NCI-H2227 treated with DMSO at 0.1 percent for 48 hours (cell line): ENCODE measurements at regions not wholly inside any gene's neighbourhood (a gene's known extent, or its start where the extent isn't known, plus 50 kb on each side); places are given as distances from the start of the nearest gene placed in this dataset.

Source experiments
- DNase-seq: peaks from one replicate; lab custom pipeline; 2025; lab: John Stamatoyannopoulos, UW

DNA sequence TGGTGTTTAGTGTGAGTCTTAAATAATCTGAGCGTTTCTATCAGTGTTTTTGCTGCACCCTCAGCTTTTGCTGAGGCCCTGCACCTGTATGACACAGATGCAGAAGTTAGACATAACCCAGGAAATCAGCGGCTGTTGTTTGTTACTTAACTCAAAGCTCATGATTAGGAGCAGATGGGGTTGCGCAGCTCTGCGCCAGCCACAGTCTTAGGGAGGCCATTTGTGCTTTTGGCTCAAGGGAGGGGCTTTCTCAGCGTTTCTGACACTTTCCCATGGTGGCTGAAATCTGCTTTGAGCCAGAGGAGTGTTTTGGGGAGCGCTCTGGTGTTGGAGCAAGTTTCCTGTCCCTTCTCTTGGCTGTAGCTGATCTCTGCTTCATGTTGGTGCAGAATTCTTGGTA, 433.8 kb downstream of the NAF1 start:
- DNase-seq = no peak

DNA sequence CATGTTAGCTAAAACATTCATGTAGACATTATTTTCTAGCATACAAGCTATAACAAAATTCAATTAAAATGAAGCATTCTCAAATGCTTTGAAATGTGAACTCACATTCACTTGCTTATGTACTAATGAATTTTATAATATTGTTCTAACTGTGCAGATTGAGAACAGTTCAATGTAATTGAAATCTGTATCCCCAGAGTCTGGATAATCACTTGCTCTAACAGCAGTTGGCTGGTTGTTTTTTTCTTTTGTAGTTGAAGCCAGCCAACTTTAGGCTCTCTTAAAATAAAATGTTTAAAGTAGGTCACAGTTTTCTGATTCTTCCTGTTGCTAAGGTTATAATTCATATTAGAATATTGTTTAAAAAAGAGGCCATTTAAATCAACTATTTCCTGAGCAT, 438.9 kb downstream of the NAF1 start:
- no peak for DNase-seq

DNA sequence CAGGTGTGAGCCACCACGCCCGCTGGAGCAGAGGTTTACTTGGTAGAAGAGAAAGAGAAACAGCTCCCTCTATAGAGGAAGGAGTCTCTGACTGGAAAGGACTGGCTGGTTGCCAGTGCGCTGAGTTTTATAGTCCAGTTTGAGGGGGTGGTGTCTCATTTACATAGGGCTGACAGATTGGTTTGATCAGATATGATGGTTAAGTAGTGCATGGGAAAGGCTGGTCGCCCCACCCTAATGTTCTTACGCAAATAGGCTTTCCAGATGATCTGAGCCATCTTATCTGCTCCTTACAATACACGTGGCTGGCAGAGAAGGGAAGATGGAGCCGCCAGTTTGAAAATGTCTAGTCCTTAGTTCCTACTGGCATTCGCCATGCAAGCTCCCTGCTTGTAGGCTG, 439.5 kb downstream of the NAF1 start:
- no peak for DNase-seq

DNA sequence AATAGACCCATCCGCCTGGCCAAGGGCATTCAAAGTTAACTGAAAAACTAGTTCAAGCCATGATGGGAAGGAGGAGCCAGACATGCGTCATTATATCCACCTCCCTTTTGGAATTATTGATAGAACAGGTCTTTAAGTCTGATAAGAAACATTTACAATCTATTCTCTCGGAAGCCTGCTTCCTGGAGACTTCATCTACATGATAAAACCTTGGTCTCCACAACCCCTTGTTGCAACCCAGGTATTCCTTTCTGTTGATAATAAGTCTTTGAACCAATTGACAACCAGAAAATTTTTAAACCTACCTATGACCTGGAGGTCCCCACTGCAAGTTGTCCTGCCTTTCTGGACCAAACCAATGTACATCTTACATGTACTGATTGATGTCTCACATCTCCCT, 451.3 kb downstream of the NAF1 start:
- no peak for DNase-seq

DNA sequence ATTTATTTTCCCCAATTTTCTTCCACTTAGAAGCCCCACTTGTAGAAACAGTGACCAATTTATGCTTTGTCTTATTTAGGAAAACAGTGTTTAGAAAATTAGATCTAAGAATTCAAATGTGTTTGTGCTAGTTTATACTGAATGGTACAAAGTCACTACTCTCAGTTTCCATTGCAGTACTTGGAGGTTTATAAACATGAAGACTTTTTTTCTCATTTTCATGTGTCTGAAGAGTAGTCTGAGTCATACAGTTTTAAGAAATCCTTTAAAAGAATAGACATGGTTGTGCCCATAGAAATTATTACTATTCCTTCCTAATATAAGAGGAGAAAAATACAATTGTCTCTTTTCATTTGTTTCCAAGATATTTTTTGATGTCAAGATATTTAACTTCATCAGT, 458.7 kb downstream of the NAF1 start:
- DNase-seq = no peak

DNA sequence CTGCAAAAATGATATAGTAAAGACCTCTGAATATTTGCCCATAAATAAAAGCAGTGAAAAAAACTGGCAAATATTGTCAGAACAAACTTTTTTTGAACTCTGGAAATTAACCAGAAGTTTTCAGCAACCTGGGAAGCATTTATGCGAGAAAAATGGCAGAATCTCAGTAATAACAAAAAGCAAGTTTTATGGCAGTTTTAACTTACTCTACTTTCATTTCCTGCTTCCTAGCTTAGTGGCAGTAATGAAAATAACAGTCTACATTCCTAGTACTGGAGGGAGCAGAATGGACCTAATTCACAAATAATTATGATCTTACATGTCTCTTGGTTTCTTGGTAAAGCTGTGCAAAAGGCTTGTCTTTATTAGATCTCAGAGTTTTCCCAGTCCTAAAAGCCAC, 460.1 kb downstream of the NAF1 start:
- no peak for DNase-seq

DNA sequence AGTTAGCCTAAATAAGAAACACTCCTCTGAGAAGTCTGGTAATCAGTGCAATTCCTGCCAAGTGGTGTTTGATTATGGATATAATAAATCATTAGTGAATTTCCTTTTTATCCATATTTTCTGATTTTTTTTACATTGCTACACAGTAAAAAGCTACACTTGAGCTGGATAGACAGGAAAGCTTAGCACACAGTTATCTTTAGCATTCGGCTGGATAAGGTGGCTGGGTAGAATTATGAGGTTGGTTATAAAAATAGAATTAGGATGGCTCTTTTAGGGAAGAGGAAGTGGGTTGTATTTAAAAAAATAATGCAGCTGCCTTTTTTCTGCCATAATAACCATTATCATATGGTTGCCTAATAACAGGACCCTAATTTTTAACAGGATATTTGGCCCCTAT, 460.6 kb downstream of the NAF1 start:
- DNase-seq = no peak

DNA sequence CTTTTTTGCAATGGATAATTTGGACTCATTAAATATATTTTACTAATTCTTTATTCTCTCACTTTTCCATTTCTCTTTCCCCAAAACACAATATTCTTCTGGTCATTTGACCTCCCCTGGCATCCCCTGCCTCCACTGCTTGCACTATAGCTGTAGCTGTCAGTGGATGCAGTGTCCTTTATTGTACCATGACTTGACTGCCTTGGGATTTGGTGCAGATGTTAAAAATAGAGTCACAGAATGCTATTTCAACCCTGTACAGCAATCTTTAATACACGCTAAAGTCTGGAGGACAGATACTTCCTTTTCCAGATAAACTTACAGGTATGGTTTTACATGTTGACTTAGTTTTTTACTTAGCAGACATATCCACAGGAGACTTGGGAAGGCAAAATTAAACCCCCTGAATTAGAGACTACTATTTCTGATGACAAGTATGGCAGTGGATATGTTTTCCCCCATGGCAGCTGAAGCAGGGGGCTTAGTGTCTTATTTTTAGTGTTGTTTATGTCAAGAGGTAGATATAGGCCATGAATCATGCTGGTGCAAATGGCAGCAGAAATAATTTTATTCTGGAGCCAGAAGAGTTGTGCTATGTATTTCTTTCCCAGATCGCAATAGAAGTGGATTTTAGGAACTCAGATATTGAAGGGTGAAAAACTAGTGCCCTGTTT, 461.4 kb downstream of the NAF1 start:
- no peak for DNase-seq

DNA sequence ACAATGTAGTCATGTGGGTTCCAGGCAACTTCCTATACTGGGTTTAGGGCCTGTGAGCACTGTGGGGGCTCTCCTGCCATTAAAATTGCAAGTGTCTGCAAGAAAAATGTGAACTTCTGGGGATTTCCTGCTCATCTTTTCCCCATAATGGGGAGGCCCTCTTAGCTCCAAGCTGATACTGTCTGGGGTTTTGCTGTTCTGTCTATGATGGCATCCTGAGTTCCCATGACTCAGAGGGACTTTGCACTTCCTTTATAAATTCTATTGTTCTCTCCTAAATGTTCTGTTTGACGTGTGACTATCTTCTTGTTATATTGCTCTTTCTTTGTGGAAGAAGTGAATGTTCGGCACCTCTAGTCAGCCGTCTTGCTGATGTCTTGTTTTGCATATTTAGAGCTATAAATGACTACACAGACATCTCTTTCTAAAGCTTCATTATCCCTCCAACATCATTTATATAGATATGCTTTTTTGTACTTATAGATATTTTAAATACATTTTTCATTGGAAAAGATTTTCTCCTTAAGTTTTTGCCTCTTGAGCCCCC, 465.8 kb downstream of the NAF1 start:
- DNase-seq = no peak

DNA sequence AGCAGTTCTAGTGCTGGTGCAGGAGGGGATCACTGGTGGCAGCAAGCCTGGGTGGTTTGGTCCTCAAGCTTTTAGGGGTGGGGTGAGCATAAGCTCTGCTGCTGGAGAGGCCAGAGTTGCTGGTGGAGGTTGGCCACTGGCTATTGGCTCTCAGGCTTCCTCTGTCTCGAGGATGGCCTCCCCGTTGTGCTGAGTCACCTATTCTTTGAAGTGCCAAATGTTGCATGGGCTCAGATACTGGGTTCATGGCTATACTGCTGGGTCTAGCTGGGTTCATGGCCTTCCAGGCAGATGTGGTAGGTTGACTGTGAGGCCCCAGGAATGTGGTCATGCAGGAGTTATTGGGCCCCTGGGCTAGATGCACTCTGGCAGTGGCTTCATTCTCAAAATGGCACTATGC, 466.3 kb downstream of the NAF1 start:
- DNase-seq = no peak

DNA sequence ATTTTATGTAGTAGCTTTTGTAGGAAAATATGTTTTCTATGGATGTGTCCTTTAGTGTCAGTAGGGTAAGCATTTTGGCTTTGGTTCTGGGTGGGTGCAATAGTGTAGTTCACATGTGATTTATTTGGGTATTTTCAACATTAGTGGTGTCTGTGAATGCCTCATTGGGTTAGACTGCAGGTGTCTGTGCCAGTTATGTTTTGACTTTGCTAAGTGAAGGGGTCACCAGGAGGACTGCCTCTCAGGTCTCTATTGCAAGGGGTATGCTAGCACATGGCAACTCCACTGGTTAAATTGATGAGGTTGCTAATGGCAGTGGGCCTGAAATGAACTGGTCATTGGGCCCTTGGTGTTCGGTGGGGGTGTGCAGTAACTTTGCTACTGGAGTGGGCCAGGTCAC, 467.1 kb downstream of the NAF1 start:
- no peak for DNase-seq

DNA sequence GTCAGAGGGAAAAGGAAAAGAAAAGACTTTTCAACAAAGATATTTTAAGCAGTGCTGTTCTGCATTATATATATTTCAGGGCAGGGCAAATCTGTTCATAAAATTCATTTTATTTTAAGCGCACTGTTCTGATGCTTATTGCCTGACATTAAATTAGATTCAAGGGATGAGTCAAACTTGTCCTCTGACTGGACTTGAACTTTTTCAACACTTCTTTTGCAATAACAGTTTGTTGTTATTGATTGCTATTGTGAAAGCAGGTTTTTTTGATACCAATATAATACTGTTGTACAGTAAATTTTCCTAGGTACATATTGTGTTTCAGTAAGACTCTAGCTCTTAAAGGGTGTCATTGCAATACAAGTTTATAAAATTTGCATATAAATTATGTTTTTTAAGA, 481.3 kb downstream of the NAF1 start:
- DNase-seq = no peak

DNA sequence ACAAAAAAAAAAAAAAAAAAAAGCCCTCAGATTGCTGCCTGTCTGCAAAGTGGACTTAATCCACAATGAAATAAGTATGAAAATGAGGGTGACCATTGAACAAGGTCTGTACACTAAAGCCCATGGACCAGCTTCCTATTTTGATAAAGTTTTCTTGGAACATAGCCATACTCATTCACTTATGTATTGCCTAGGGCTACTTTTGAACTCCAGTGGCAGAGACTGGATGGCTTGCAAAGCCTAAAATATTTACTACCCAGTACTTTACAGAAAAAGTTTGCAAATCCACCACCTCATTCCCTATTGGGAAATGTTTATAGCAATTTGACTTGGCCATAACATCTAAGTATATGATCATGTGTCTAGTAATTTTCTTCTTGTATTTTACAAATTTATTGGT, 481.7 kb downstream of the NAF1 start:
- DNase-seq = no peak

DNA sequence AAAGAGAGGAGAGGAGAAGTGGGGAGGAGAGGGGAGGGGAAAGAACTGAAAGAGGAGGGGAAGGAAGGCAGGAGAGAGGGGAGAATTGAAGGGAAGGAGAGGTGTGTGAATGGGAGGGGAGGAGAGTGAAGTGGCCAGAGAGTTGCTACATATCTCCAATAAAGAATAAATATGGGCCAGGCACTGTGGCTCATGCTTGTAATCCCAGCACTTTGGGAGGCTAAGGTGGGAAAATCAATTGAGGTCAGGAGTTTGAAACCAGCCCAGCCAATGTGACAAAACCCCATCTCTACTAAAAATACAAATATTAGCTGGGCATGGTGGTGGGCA, 482.4 kb downstream of the NAF1 start:
- no peak for DNase-seq

DNA sequence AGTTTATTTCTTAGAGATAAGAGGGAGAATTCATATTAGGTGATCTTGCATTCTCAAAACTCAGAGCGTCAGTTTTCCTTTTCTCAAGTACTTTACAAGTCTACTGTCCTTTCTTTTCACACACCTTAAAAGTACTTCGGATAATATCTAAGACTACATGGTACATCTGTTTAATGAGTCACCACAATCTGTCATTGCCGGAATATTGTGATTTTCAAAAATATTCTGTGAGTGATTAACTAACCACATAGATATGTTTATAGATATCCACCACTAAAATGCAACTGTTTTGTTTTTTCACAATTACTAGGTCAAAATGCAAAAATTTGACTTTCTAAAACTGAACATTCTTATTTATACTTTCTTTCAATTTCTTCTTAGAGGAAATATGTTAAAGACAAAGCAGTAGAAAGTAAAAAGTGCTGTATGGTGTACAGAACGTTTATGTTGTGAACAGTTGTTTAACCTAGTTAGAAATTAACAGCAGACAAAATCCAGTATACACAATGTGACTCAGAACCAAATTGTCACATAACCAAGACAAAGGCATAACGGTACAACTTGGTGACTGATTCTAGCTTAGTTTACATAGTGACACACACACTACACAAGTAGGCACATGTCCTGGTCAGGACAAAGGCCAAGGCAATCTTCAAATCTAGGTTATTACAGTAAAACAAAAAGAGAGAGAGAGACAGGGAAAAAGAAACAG, 482.9 kb downstream of the NAF1 start:
- no peak for DNase-seq

DNA sequence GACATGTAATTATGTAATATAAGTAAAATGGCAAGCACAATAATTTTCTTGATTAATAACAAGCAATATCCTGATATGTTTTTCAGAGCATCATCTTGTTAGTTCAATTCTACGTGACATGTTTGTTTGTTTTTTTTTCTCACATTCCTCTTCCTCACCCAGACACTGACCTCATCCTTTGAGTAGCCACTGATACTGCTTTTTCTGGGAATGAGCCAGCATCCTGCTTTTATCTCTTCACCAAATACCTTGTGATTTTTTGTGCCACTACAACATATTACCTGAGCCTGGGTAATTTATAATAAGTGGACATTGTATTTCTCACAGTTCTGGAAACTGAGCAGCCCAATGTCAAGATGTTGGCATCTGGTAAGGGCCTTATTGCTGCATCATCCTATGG, 484.0 kb downstream of the NAF1 start:
- DNase-seq = no peak

DNA sequence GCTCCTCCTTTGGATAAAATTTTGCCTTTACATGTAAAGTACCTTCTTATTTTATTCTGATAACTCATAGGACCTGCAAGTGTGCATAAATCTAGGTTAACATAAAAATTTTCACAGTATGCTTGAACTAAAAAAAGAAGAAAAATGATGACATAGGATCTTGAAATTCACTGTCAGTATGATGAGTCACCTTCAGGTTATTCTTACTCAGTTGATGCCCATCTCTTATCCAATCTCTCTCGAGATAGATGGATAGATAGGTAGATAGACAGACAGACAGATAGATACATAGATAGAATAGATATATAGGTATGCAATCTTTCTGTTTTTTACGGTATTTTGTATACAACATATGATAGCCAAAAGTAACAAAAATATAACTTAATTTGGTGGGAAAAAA, 485.5 kb downstream of the NAF1 start:
- DNase-seq = no peak

DNA sequence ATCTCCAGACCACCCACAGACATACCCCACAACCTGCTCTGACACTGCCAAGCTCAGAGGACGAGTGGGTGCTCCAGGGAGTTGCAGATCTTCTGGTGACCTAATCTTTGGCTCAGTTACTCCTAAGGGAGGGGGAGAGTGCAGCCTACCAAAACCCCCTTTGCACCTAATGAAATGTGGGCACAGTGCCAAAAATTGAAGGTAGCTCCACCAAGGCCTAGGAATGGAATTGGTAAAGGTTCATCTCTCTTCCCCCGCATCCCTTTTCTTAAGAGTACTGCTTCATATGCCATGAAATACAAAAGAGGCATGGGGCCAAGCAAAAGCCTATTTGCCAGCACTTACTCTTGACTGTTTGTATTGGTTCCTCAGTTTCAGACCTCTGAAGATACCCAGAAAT, 491.0 kb downstream of the NAF1 start:
- no peak for DNase-seq

DNA sequence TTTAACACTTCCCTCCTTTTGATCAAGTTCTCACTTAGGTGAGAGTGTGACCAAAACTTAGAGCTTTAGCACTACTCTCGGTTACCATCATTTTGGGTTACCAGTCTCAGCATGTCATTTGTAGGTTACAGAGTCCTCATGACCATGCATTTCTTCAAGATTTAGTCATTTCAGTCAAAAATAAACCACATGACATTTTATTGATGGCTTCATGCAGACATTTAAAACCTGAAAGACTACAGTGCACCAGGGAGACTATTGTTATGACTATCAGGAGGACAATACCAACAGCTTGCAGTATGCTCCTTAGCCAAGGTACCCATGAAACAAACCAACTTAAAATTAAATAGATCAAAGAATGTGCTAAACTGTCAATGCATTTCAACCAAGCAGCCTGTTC, 498.1 kb upstream of the FSTL5 start:
- DNase-seq = no peak

DNA sequence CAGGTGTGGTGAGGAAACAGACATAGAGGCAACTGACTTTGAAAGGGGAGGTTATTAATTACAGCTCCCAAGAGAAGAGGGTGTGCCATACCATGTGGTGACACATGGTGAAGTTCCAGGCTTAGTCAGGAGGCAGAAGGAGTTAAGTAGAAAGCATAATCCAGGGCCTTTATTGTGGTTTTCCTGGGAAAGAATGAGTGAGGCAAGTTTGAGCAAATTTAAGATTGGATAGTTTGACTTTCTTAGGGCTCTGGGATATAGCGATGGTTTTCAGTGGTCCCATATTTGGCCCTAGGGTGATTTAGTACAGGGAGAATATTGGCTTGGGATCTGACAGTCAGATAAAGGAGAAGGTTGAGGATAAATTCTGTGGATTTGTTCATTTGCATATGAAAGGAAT, 495.9 kb upstream of the FSTL5 start:
- DNase-seq = no peak

DNA sequence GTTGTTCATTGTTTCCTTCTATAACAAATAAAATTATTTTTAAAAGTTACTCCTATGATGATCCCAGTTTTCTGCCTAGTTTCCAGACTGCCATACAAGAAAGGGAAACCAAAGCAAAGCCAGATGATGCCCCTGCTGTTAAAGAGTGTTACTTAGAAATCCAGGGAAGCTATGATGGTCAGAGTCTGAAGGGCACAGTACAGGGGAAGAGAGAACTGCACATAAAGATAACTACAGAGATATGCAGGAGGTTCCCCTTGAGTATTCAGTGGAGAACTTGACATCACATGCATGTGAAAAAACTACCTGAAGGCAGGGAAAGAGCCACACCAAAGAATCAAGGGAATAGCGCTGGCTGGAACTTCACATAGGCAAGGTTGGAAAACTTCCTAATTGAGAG, 494.2 kb upstream of the FSTL5 start:
- no peak for DNase-seq

DNA sequence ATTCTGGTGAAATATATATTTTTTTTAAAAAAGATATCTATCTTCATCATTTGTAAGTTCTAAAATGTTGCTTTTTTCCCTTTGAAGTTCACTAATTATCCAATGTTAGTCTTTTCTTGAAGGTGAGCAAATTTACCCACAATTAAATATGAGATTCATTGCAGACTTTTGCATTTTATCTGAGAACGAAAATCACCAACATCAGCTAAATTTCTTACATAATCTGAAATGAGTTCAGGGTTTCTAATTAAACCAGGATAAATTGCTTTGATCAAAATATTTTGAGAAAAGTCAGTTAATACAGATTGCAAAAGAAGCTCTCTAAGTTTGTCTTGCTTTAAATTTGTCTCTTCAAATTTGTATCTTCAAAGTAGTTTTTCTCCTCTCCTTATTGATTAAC, 486.4 kb upstream of the FSTL5 start:
- no peak for DNase-seq

DNA sequence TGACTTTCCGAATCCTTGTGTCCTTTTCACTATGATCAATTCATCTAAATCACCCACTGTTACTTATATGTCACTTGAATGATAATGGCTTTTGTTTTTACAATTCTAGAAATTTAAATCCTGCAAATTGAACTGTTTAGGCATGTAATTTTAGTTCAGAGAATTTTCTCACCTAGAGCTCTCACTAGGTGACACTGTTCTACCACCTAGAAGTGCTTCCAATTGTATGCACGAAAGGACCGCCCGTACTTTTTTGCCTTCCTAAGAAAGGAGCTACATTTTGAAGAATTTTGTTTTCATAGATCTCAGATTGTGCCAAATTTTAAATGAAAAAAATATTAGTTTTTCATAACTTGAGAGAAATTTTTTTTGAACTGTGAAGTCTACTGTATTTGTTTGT, 481.6 kb upstream of the FSTL5 start:
- no peak for DNase-seq

DNA sequence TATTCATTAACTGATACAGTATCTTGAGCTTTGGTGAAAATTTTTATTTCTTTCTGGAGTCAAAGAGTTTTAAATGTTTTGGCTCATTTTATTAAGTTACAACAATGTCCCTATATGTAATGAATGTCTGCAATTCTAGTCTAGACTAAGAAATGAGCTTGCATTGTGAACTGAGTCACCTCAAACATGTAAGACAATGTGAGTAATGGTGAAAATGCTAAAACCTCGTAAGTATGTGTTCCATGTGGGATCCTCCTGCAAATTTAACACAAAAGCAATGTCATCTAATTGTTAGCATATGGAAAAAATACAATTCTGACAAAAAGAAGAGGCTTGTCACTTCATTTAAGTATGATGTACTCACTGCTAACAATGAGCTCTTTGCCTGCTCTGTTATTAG, 480.5 kb upstream of the FSTL5 start:
- no peak for DNase-seq
